ENCODE measurements at regions not wholly inside any gene's neighbourhood (a gene's known extent, or its start where the extent isn't known, plus 50 kb on each side); places are given as distances from the start of the nearest gene placed in this dataset.

DNA sequence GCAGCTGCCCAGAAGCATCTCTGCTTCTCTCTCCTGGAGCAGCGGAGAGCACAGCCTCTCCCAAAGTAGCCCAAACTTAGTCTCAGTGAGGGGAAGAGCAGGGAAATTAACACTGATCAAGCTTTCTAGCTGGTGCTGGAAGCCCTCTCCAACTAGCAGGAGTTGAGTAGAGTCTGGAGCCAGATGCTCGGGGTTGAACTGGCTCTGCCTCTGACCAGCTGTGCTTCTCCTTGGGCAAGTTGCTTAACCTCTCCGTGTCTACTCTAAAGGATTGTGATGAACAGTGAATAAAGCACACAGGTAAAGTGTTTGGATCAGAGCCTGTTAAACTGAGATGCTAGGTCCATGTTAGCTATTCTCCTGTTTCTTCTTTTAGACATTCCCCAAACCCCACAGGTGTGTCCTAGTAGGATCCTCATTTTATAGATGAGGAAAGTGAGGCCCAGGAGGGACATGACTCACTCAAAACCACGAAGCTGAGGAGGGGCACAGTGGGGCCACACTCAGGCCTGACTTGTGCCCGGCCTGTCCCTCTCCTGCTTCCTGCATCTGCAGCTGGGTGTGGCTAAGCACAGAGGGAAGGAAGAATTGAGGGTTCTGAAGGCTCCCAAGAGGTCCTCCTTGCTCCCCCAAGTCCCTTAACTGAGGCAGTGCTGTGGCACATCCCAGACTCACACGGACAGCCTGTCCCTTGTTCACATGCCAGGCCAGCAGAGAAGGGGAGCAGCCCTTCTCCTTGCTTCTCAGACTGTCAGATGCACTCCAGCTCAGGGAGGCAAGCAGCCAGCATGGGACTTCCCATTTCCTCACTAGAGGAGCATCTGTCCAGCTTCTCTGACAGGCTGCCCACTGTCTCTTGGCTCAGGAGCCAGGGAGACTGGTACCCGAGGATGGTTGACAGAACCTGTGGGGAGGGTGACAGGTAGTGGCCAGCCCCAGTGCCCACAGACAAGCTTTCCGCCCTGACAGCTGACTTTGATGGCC is 152.0 kb upstream of the IGSF21 start:
- Histone ChIP-seq H3K79me2 (ENCODE audit: control insufficient read depth, insufficient read depth, low read length) (no peaks in the 10 kb centered on the region), H3K9me3 (ENCODE audit: control extremely low read depth in 1 of 3, control insufficient read depth in 2 of 3, insufficient read depth in 1 of 3, low read length in 2 of 3) (peaks cover 0 to 3% (median 0%) of the 10 kb centered on the region in 3 donors), H3K4me2 (replicated peaks; ENCODE audit: low read depth, low read length, poor library complexity, severe bottlenecking) (no peak overlapping the region), H4K20me1 (ENCODE audit: control insufficient read depth, insufficient read depth, low read length, poor library complexity, severe bottlenecking) (no peaks in the 10 kb centered on the region), H2AFZ (ENCODE audit: insufficient read depth, low read depth, low read length, poor library complexity, severe bottlenecking) (no peak overlapping the region), H3K4me3 (ENCODE audit: control extremely low read depth in 1 of 5, extremely low read depth in 1 of 5, insufficient read depth in 1 of 5, low read depth in 2 of 5, low read length in 4 of 5) (no peak overlapping the region), H3K4me1 (ENCODE audit: control insufficient read depth in 2 of 2, insufficient read depth in 2 of 2, low read length in 2 of 2) (peaks cover 5% of the 10 kb centered on the region in 2 donors), H3K27me3 (replicated peaks in 1 of 4; ENCODE audit: control extremely low read depth in 1 of 4, control insufficient read depth in 3 of 4, insufficient read depth in 4 of 4, low read length in 3 of 4) (no peaks in the 10 kb centered on the region), H3K9ac (ENCODE audit: low read length) (no peak overlapping the region), H3K27ac (ENCODE audit: low read length in 2 of 2) (no peak overlapping the region), H3K36me3 (replicated peaks in 1 of 2; ENCODE audit: control extremely low read depth in 1 of 2, control insufficient read depth in 1 of 2, extremely low read depth in 1 of 2, insufficient read depth in 2 of 2, low read length in 1 of 2) (no peaks in the 10 kb centered on the region)
- H3K9me3 Mint-ChIP-seq (ENCODE audit: insufficient read depth) = no peaks in the 10 kb centered on the region
- H3K27ac Mint-ChIP-seq = no peak overlapping the region
- H3K4me1 Mint-ChIP-seq = peaks cover 8% of the 10 kb centered on the region
- 45% methylated on average over 6 of the region's 8 CpGs for WGBS (ENCODE audit: insufficient coverage)
- no peak overlapping the region for H3K4me3 Mint-ChIP-seq
- intact Hi-C loops (cut with micrococcal nuclease) = no loop called here
- POLR2A ChIA-PET = no interaction called here
- ATAC-seq (ENCODE audit: low read depth) (no peak), DNase-seq (no peak)
- peaks cover 27% of the 10 kb centered on the region for H3K27me3 Mint-ChIP-seq
- CTCF ChIA-PET = interaction anchor here (0.5 kb wide), 1 partner anchor 118 kb away, joined by 6 read pairs; no protein-coding TSS in a partner anchor
- TF ChIP-seq, protein P1, sequence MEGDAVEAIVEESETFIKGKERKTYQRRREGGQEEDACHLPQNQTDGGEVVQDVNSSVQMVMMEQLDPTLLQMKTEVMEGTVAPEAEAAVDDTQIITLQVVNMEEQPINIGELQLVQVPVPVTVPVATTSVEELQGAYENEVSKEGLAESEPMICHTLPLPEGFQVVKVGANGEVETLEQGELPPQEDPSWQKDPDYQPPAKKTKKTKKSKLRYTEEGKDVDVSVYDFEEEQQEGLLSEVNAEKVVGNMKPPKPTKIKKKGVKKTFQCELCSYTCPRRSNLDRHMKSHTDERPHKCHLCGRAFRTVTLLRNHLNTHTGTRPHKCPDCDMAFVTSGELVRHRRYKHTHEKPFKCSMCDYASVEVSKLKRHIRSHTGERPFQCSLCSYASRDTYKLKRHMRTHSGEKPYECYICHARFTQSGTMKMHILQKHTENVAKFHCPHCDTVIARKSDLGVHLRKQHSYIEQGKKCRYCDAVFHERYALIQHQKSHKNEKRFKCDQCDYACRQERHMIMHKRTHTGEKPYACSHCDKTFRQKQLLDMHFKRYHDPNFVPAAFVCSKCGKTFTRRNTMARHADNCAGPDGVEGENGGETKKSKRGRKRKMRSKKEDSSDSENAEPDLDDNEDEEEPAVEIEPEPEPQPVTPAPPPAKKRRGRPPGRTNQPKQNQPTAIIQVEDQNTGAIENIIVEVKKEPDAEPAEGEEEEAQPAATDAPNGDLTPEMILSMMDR (IDR thresholded peaks at IDR 0.05) = no peak
- no peak for TF ChIP-seq EZH2 (IDR thresholded peaks at IDR 0.05; ENCODE audit: borderline replicate concordance, insufficient read depth, low read depth, low read length, poor library complexity, severe bottlenecking)
